Spleen (tissue), 11 donors: ENCODE measurements at regions not wholly inside any gene's neighbourhood (a gene's known extent, or its start where the extent isn't known, plus 50 kb on each side); places are given as distances from the start of the nearest gene placed in this dataset.

Source experiments
- DNase-seq: peaks from one replicate; pipeline ENCODE4 v3.0.0-alpha.2; 2020
- H3K27ac ChIP-seq, 8 donors: fragments of 200-600 bp; sonication (generic) in 7 of 8; 1 replicate in 4 of 8; 2 replicates in 4 of 8; pipeline versions ENCODE4 v1.5.0 to v1.8.0; 2016 to 2021; ENCODE audit warnings: inconsistent platforms in 4 of 8, mild to moderate bottlenecking in 4 of 8, moderate library complexity in 1 of 8
- H3K27me3 ChIP-seq, 7 donors: fragments of 200-600 bp; sonication (generic) in 6 of 7; replicated peaks in 1 of 7; 1 replicate in 4 of 7; 2 replicates in 3 of 7; pipeline versions ENCODE4 v1.5.0 to v1.8.0; 2016 to 2021; ENCODE audit warnings: inconsistent platforms in 3 of 7, mild to moderate bottlenecking in 1 of 7
- H3K36me3 ChIP-seq, 6 donors: fragments of 200-600 bp; sonication (generic) in 5 of 6; 1 replicate in 4 of 6; 2 replicates in 2 of 6; pipeline versions ENCODE4 v1.5.0 to v1.8.0; 2016 to 2021; ENCODE audit warnings: inconsistent platforms in 2 of 6
- H3K4me1 ChIP-seq, 6 donors: fragments of 200-600 bp; sonication (generic) in 5 of 6; 1 replicate in 3 of 6; 2 replicates in 3 of 6; pipeline versions ENCODE4 v1.5.0 to v1.8.0; 2016 to 2021; ENCODE audit warnings: inconsistent platforms in 3 of 6
- H3K4me3 ChIP-seq, 8 donors: fragments of 200-600 bp; sonication (generic) in 7 of 8; 1 replicate in 4 of 8; 2 replicates in 4 of 8; pipeline versions ENCODE4 v1.5.0 to v1.8.0; 2016 to 2021; ENCODE audit warnings: inconsistent platforms in 4 of 8, mild to moderate bottlenecking in 4 of 8, moderate library complexity in 2 of 8
- H3K9me3 ChIP-seq, 8 donors: fragments of 200-600 bp; sonication (generic) in 7 of 8; 1 replicate in 4 of 8; 2 replicates in 4 of 8; pipeline versions ENCODE4 v1.5.0 to v1.8.0; 2016 to 2021; ENCODE audit warnings: inconsistent platforms in 4 of 8
- POLR2A ChIP-seq, 3 donors: fragments of 450-650 bp; IDR thresholded peaks; one replicate each; pipeline ENCODE4 v1.5.1; 2017; ENCODE audit warnings: antibody characterized with exemption in 3 of 3, mild to moderate bottlenecking in 1 of 3
- POLR2AphosphoS5 ChIP-seq, 3 donors: sonication (generic); formaldehyde crosslinking; IDR thresholded peaks; one replicate each; pipeline ENCODE4 v1.5.1; 2017; ENCODE audit warnings: antibody characterized with exemption in 3 of 3
- WGBS, 5 donors: extraction: QIAGEN DNeasy Blood & Tissue Kit in 3 of 5; methylation state at CpG; one replicate each; pipeline versions ENCODE4 v1.1.5 to v1.1.7; 2013 to 2018; 5-methylcytosine and 5-hydroxymethylcytosine counted together
- intact Hi-C: fragments of 100-400 bp; cut with DNase I; formaldehyde crosslinking; loops from one replicate; pipeline ENCODE4 v1.15.0; 2023; ENCODE audit warnings: low total_unique reads
- TF ChIP-seq, protein P1 (sequence below), 11 experiments: fragments of 200-600 bp in 7 of 11; fragments of 450-650 bp in 4 of 11; sonication (generic) in 4 of 11; IDR thresholded peaks in 8 of 11; conservative IDR thresholded peaks in 3 of 11; 1 replicate in 7 of 11; 2 replicates in 4 of 11; pipeline versions ENCODE4 v1.4.0 to v1.8.0; 2016 to 2021; ENCODE audit warnings: antibody characterized with exemption in 11 of 11, inconsistent platforms in 4 of 11, mild to moderate bottlenecking in 1 of 11
- donor health status: healthy with polysubstance abuse.
- donor health status: DM: no; HTN: no; CAD: no; lungs with moderate emphysema.
- donor health status: DM: no; HTN: no; CAD: no.
- donor health status: Bipolar disorder and iron deficiency.
- donor health status: healthy.
- donor health status: DM: no; HTN: no; CAD: no.
- donor health status: DM: yes; HTN: yes; CAD: no.

DNA sequence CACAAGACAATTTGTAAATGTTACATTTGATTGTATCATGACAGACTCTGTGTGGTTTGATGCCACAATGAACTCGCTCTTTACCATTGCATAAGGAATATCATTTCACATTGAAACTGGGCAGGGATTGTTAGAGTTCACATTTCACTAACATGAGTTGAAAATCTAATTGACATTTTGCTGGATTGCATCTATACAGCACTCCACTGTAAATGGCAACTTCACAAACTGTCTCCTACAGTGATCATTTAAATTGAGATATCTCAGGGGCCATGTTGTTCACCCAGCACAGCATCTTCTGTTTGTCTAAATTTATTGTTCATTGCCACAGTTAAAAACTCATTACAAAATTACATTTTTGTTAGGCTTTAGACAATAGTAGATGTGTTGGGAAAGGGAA lies 499.4 kb downstream of the GBE1 start:
- 82 to 94% (median 89%) methylated on average over 1 of the region's 1 CpG for WGBS, 5 donors
- Histone ChIP-seq H3K9me3 (no peaks in the 10 kb centered on the region), H3K36me3 (no peaks in the 10 kb centered on the region), H3K4me1 (no peaks in the 10 kb centered on the region), H3K4me3 (no peak overlapping the region), H3K27ac (no peak overlapping the region), H3K27me3 (no peaks in the 10 kb centered on the region)
- intact Hi-C loops: no loop called here
- DNase-seq: no peak
- TF ChIP-seq POLR2AphosphoS5 (IDR thresholded peaks at IDR 0.05) (no peak), POLR2A (IDR thresholded peaks at IDR 0.05) (no peak)
- TF ChIP-seq, protein P1, sequence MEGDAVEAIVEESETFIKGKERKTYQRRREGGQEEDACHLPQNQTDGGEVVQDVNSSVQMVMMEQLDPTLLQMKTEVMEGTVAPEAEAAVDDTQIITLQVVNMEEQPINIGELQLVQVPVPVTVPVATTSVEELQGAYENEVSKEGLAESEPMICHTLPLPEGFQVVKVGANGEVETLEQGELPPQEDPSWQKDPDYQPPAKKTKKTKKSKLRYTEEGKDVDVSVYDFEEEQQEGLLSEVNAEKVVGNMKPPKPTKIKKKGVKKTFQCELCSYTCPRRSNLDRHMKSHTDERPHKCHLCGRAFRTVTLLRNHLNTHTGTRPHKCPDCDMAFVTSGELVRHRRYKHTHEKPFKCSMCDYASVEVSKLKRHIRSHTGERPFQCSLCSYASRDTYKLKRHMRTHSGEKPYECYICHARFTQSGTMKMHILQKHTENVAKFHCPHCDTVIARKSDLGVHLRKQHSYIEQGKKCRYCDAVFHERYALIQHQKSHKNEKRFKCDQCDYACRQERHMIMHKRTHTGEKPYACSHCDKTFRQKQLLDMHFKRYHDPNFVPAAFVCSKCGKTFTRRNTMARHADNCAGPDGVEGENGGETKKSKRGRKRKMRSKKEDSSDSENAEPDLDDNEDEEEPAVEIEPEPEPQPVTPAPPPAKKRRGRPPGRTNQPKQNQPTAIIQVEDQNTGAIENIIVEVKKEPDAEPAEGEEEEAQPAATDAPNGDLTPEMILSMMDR (IDR thresholded peaks at IDR 0.05 in 8 of 11, conservative IDR thresholded peaks at IDR 0.05 in 3 of 11): no peak

- 79 to 91% (median 81%) methylated on average over 4 of the region's 4 CpGs for whole genome bisulfite sequencing, 5 donors
- TF ChIP-seq POLR2AphosphoS5 (IDR thresholded peaks at IDR 0.05) (no peak), POLR2A (IDR thresholded peaks at IDR 0.05) (no peak)
- TF ChIP-seq, protein P1 (IDR thresholded peaks at IDR 0.05 in 8 of 11, conservative IDR thresholded peaks at IDR 0.05 in 3 of 11): no peak
Measured at GRCh38 chr3:81255463-81255862, 506.0 kb downstream of the GBE1 start.

GRCh38 chr3:81251096-81251495 lies 510.3 kb downstream of the GBE1 start:
- intact Hi-C loops: no loop called here
- Histone ChIP-seq H3K36me3 (no peaks in the 10 kb centered on the region), H3K27ac (no peak overlapping the region), H3K9me3 (no peaks in the 10 kb centered on the region), H3K27me3 (no peaks in the 10 kb centered on the region), H3K4me3 (no peak overlapping the region), H3K4me1 (no peaks in the 10 kb centered on the region)
- no peak for DNase-seq
- WGBS, 5 donors: 89 to 94% (median 93%) methylated on average over 2 of the region's 2 CpGs
- TF ChIP-seq POLR2A (IDR thresholded peaks at IDR 0.05) (no peak), POLR2AphosphoS5 (IDR thresholded peaks at IDR 0.05) (no peak)
- TF ChIP-seq, protein P1 (IDR thresholded peaks at IDR 0.05 in 8 of 11, conservative IDR thresholded peaks at IDR 0.05 in 3 of 11): no peak

More at GRCh38 chr3:81255463-81255862, 506.0 kb downstream of the GBE1 start:
- no peak for DNase-seq
- H3K27me3 ChIP-seq: no peaks in the 10 kb centered on the region
- no peaks in the 10 kb centered on the region for H3K4me1 ChIP-seq
- no peak overlapping the region for H3K27ac ChIP-seq
- no peak overlapping the region for H3K4me3 ChIP-seq
- H3K9me3 ChIP-seq: no peaks in the 10 kb centered on the region
- H3K36me3 ChIP-seq: no peaks in the 10 kb centered on the region
- intact Hi-C loops: no loop called here

DNA sequence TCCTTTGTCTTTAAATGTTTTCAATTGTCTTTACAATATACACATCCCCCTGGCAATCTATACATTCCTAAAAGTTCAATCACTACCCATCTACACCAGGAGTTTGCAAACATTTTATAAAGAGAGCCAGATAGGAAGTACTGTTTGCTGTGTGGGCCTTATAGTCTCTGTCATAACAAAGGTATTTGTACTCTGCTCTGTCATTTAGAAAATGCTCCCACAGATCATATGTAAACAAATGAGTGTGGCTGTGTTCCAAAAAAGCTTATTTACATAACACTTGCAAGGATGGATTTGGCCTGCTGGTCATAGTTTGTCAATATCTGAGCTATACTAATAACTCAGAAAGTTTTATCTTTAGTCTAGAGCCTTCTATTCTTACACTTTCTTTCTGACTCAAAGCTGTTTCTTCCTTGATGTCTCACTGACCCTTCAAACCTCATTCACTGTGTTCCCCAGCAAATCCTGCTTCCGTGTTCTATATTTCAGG lies 511.9 kb downstream of the GBE1 start:
- no peak overlapping the region for H3K27ac ChIP-seq

More for the DNA sequence above, 511.9 kb downstream of the GBE1 start:
- Histone ChIP-seq H3K4me3 (no peak overlapping the region), H3K27me3 (no peaks in the 10 kb centered on the region), H3K9me3 (no peaks in the 10 kb centered on the region), H3K36me3 (no peaks in the 10 kb centered on the region), H3K4me1 (no peaks in the 10 kb centered on the region)
- TF ChIP-seq, protein P1 (IDR thresholded peaks at IDR 0.05 in 8 of 11, conservative IDR thresholded peaks at IDR 0.05 in 3 of 11): no peak
- TF ChIP-seq POLR2A (IDR thresholded peaks at IDR 0.05) (no peak), POLR2AphosphoS5 (IDR thresholded peaks at IDR 0.05) (no peak)
- no peak for DNase-seq
- intact Hi-C loops: no loop called here
- WGBS, 5 donors: 86 to 97% (median 88%) methylated on average over 1 of the region's 1 CpG
